NCI-H187 (cell line): ENCODE measurements at regions not wholly inside any gene's neighbourhood (a gene's known extent, or its start where the extent isn't known, plus 50 kb on each side); places are given as distances from the start of the nearest gene placed in this dataset.
"Not testable (repeated sequence)": the region's sequence is repeated elsewhere in the genome, so short reads cannot be mapped to it uniquely, and the experiment has no call there.

Experiments
- DNase-seq, 2 experiments: peaks; one replicate each; lab custom pipeline; 2025; lab: John Stamatoyannopoulos, UW

DNA sequence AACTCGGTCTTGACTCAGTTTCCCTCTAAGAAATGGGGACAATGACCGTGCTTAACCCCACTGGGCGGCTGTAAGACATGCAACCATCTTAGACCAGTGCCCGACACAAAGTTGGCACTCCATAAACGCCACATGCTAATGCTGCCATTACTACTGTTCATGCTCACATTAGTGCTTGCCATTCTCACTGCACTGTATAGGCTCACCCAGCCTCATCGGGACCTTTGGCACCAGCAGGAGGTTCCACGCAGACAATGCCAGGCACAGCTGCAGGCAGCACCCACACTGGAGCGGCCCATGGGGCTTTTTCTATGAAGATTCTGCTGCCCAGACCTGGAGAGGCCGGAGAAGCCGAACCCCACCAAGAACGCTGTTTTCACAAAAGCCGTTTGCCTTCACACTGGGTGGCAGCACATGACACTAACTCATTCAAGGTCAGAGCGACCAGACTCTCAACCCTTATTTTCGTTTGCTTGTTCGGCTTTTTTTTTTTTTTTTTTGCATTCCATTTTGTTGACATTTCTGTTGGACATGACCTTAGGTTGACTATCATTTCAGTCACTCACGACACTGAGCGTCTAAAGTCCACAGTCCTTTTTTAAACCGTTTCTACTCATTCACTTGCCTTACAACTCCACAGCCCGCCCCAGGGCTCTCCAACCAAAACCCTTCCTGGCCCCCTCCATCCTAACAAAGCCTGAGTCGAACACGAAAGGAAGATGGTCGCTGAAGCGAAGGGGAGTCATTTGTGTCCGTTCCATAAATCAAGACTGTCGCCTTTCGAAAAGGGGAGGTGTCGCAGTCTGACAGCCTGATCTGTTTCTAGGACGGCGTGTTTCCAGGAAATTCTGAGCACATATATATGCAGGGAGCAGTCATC, 124.4 kb upstream of the RNF32 start:
- DNase-seq, result no peak

DNA sequence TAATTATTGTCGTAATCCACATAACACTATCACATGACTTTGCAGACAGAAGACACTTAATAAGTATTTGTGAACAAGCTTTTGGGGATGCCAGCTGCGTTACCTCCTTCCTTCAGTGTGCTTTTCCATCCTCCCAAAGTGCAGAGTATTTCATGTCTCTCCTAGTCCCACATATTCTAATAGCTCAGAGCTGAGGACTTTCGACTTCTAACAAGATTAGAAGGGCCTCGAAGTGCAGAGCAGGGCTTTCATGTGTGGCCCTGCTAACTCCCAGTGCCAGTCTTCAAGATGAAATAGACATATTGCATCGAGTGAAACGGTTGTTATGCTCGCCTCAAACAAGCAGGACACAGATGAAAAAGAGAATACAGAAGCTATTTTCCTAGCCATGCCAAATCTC, 125.7 kb upstream of the RNF32 start:
- no peak for DNase-seq

GRCh38 chr7:156511426-156511825, 129.1 kb upstream of the RNF32 start:
- DNase-seq, result no peak

DNA sequence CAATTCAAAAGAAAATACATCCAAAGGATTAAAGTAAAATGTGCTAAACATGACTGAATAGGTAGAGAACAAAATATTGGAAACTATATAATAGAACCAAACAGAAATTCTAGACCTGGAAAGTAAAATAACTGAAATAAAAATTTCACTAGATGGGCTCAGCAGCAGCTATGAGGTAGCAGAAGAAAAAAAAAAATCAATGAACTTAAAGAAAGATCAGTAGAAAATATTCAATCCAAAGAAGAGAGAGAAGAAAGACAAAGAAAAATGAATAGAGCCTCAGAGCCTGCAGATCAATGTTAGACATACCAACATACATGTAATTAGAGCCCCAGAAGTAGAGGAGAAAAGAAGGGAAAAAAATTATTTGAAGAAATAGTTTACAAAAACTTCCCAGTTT, 129.6 kb upstream of the RNF32 start:
- no peak for DNase-seq

- DNase-seq, result no peak
Observed at GRCh38 chr7:156509216-156509615, 131.4 kb upstream of the RNF32 start.

- DNase-seq, result no peak
Observed at GRCh38 chr7:156505876-156506275, 134.7 kb upstream of the RNF32 start.

DNA sequence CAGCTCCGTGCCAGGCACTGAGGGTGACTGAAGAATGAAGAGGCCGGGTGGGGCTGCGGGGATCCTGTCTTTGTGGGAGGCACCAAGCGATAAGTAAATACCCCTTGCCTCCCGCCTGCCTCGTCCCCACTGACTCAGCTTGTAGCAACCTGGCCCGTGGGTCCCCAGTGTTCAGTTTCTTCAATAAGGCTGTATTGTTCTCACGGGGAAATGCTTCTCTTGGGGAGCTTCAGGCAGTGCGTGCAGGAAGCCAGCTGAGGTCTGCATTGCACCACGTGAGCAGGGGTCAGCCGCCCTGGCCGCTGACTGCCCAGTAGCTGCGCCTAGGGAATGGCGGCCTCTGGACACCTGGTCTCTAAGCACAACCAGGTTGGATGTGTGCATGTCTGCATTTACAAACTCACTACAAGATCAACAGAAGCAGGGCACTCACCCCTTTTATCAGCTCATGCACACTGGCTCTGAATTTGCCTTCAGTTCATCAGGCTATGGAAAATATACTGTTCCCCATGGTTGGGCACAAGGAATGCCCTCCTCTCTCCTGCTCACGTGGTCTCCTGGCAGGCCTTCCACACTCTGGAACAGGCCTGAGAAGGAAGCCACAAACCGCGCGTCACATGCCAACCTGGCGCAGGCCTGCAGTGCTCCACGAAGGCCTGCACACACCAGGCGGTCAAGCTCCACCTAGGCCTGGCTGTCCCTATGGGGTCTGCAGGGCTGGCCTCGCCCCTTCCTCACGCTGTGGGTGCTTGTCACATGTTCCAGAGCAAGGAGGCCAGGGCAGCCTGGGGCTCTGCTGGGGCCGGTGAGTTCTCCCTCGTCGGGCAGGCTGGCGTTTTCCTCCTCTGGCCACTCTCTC, 135.7 kb upstream of the RNF32 start:
- DNase-seq, result no peak

GRCh38 chr7:156504006-156504405, 136.6 kb upstream of the RNF32 start:
- no peak for DNase-seq

DNA sequence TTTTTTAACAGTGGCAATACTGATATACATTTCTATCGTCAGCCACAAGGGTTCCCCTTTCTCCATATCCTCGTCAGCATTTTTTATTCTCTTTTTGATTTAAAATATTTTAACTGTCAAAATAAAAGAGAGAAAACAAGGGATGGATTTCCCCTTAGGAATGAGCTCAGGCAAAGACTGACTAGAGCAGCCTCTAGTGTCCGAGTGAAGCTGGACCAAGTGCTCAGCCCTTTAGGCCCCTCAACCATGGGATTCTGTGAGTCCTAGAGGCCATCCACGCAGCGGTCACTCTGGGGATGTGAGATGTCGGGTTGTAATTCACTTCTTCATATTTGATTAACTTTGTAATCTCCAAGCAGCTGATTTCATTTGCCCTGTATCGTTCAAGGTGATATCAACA, 137.4 kb upstream of the RNF32 start:
- DNase-seq, result no peak

DNA sequence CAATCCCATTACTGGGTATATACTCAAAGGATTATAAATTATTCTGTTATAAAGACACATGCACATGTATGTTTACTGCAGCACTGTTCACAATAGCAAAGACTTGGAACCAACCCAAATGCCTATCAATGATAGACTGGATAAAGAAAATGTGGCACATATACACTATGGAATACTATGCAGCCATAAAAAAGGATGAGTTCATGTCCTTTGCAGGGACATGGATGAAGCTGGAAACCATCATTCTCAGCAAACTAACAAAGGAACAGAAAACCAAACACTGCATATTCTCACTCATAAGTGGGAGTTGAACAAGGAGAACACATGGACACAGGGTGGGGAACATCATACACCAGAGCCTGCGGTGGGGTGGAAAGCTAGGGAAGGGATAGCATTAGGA, 138.8 kb upstream of the RNF32 start:
- not testable (repeated sequence) for DNase-seq

DNA sequence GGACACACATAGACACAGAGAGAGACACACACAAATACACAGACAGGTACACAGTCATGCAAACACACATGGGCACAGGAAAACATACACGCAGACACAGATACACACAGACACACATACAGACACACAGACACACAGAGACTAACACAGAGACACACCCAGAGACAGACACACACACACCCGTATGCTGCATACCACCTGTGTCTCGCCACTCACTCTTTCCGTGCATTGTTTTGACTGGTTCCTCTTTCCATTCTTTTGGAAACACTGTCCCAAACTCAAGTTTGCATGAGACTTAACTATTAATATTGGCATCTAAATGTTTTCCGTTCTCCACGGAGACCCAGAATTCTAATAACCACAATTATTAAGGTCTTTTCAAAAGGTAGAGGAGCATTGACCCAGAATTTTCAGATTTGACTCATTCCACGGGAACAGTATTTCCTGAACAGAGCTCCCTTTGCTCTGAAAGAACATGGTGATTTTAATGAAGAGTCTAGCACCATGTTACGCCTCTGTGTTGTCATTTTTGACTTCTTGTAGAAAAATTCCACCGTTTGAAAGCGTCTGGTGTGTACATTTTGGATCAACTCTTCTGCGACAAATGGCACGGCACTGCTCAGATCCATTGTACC, 141.2 kb upstream of the RNF32 start:
- DNase-seq, result no peak

- DNase-seq, result peak; percentile 20 to 66
Observed at GRCh38 chr7:156497776-156498509, 142.6 kb upstream of the RNF32 start.

GRCh38 chr7:156496865-156497264, 143.7 kb upstream of the RNF32 start:
- no peak for DNase-seq

- DNase-seq, result peak; percentile 21 to 43
Observed at GRCh38 chr7:156496363-156496769, 144.2 kb upstream of the RNF32 start.

DNA sequence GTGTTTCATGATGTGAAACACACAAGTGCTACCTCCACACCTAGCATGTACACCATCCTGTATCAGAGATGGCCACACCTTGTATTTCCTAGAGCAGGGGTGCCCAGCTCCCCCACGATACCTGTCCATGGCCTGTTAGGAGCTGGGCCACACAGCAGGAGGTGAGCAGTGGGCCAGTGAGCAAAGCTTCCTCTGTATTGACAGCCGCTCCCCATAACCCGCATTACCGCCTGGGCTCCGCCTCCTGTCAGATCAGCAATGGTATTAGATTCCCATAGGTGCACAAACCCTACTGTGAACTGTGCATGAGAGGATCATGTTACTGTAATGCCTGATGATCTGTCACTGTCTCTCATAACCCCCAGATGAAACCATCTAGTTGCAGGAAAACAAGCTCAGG, 145.6 kb upstream of the RNF32 start:
- DNase-seq, result no peak

DNA sequence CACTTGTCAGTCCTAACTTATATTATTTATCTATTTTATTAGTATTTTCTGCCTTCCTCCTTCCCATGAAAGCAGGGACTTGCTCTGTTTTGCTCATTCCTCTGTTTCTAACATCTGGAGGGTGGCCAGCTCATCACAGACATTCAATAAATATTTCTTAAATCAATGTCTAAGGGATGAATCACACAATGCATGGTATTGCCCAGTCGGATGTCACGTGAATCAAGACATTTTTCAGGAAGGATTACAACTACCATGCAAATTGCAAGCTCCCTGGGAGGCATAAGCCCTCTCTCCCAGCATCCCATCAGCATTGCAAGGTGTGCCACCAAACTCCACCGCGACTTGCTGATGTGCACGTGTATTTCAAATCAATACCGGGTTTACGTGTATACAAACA, 146.6 kb upstream of the RNF32 start:
- DNase-seq, result no peak

GRCh38 chr7:156492170-156492569, 148.4 kb upstream of the RNF32 start:
- DNase-seq, result no peak

DNA sequence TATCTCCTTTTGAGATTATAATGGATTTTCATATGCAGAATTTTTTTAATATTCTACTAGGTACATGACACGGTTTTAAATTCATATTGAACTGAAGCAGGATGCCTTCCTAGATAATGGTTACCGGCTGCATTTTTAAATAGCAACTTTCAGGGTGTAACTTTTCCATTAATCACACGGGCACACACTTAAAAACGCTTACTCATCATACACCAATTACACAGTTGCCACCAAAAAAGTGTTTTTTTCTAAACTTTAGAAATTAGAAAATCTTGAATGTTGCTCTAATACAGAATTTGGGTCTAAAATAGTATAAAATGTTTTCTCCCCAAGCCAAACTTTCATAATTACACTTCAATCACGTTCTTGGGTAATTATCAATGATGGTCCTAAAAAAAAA, 149.1 kb upstream of the RNF32 start:
- no peak for DNase-seq

DNA sequence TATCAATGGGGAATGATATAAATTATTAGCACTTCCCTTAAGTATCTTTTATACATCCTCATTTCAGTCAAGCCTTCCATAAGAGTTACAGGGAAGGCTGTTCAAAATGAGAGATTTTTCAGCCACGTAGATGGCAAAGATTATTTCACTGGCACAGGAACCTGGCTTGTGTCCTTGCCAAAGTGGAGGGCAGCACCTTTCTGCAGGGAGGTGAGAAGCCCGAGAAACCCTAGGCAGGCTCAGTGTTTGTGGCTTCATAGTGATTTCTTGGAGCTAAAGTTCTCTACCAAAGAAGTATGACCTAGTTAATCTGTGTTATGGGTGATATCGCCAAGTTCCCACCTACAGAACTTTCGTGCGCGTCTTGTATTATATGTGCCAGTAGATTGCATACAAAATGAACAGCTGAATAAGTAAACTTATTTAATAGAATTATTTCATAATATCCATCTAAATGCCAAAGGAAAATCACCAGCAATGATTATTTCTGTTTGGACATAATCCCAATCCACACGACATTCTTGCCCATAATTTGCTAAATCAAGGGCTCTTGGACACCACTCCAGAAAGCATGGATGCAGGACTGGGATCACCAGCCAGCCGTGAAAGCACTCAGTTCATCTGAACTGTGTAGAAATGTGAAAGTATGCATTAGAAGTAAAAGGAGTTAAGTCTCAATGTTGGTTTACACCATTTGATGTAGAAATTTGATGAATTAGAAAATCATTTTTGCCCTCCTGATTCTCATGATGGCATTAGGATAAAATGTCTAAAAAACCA, 150.4 kb upstream of the RNF32 start:
- no peak for DNase-seq

GRCh38 chr7:156487811-156488533, 152.6 kb upstream of the RNF32 start:
- no peak for DNase-seq
